ENCODE measurements at regions not wholly inside any gene's neighbourhood (a gene's known extent, or its start where the extent isn't known, plus 50 kb on each side); places are given as distances from the start of the nearest gene placed in this dataset.

GRCh38 chr3:901953-902778, 190.7 kb upstream of the CNTN6 start:
- no peaks in the 10 kb centered on the region for H3K27me3 ChIP-seq (replicated peaks in 1 of 2; ENCODE audit: control insufficient read depth in 2 of 2, insufficient read depth in 2 of 2, low read length in 1 of 2)
- H3K4me3 ChIP-seq: no peak overlapping the region
- ChIA-PET CTCF (interaction anchor here (0.7 to 1.6 kb wide), 8 partner anchors 10 to 439 kb away, joined by 3 to 5 read pairs (median 3); no protein-coding TSS in a partner anchor), SMC1A (ENCODE audit: uncharacterized antibody, unreplicated experiment) (interaction anchor here (1.0 kb wide), 1 partner anchor 349 kb away, joined by 3 read pairs; no protein-coding TSS in a partner anchor), POLR2A (no interaction called here), RAD21 (ENCODE audit: unreplicated experiment) (interaction anchor here (0.8 kb wide), 1 partner anchor 187 kb away, joined by 3 read pairs; no protein-coding TSS in a partner anchor)
- DNase-seq (ENCODE audit: low read depth, low spot score): no peak
- FAIRE-seq: peak; percentile 31
- no peak overlapping the region for H3K27ac ChIP-seq (ENCODE audit: control insufficient read depth, insufficient read depth)
- H3K4me2 ChIP-seq (ENCODE audit: control insufficient read depth, insufficient read depth): no peak overlapping the region
- TF ChIP-seq IKZF2 (IDR thresholded peaks at IDR 0.05) (no peak), RAD21 (IDR thresholded peaks at IDR 0.05; ENCODE audit: insufficient read depth, low read depth, low read length) (peak; percentile 40; the same call in 1 of the 2 replicates), SMC3 (IDR thresholded peaks at IDR 0.05; ENCODE audit: borderline replicate concordance, low read length) (peak; percentile 19; the same call in 1 of the 2 replicates), BRCA1 (IDR thresholded peaks at IDR 0.05; ENCODE audit: low read depth, low read length) (no peak), POLR2AphosphoS2 (IDR thresholded peaks at IDR 0.05; ENCODE audit: low read depth, low read length) (no peak)
- TF ChIP-seq, protein P1, sequence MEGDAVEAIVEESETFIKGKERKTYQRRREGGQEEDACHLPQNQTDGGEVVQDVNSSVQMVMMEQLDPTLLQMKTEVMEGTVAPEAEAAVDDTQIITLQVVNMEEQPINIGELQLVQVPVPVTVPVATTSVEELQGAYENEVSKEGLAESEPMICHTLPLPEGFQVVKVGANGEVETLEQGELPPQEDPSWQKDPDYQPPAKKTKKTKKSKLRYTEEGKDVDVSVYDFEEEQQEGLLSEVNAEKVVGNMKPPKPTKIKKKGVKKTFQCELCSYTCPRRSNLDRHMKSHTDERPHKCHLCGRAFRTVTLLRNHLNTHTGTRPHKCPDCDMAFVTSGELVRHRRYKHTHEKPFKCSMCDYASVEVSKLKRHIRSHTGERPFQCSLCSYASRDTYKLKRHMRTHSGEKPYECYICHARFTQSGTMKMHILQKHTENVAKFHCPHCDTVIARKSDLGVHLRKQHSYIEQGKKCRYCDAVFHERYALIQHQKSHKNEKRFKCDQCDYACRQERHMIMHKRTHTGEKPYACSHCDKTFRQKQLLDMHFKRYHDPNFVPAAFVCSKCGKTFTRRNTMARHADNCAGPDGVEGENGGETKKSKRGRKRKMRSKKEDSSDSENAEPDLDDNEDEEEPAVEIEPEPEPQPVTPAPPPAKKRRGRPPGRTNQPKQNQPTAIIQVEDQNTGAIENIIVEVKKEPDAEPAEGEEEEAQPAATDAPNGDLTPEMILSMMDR (IDR thresholded peaks at IDR 0.05 in 2 of 3, conservative IDR thresholded peaks at IDR 0.05 in 1 of 3; ENCODE audit: control insufficient read depth in 2 of 3, extremely low read depth in 1 of 3, insufficient read depth in 1 of 3, low read depth in 3 of 3, low read length in 3 of 3): peak; percentile 28 to 53 (median 48); a peak in 4 of 6 replicates
- TF ChIP-seq, protein P2, sequence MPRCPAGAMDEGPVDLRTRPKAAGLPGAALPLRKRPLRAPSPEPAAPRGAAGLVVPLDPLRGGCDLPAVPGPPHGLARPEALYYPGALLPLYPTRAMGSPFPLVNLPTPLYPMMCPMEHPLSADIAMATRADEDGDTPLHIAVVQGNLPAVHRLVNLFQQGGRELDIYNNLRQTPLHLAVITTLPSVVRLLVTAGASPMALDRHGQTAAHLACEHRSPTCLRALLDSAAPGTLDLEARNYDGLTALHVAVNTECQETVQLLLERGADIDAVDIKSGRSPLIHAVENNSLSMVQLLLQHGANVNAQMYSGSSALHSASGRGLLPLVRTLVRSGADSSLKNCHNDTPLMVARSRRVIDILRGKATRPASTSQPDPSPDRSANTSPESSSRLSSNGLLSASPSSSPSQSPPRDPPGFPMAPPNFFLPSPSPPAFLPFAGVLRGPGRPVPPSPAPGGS (IDR thresholded peaks at IDR 0.05; ENCODE audit: borderline replicate concordance, insufficient read depth, low read depth, low read length, poor library complexity, severe bottlenecking): no peak
- 0% methylated on average over 2 of the region's 2 CpGs for WGBS (ENCODE audit: insufficient coverage, insufficient replicate concordance, low lambda C conversion rate, missing lambda C conversion rate)
- H3K36me3 ChIP-seq (ENCODE audit: control insufficient read depth in 2 of 2, insufficient read depth in 2 of 2, low read length in 1 of 2): no peaks in the 10 kb centered on the region
- H3K79me2 ChIP-seq (ENCODE audit: control insufficient read depth, insufficient read depth, low read length): no peaks in the 10 kb centered on the region
- H3K9me3 ChIP-seq (replicated peaks; ENCODE audit: control insufficient read depth, insufficient read depth, low read length): no peaks in the 10 kb centered on the region
- no peaks in the 10 kb centered on the region for H3K4me1 ChIP-seq (ENCODE audit: control insufficient read depth, insufficient read depth, low read length)
- ATAC-seq: peak; percentile 86
- no peak overlapping the region for H2AFZ ChIP-seq (ENCODE audit: control insufficient read depth, low read depth, low read length)
- in situ Hi-C loops (cut with MboI) (no loop called here), intact Hi-C loops (cut with micrococcal nuclease; ENCODE audit: unreplicated experiment) (loop anchor here (5.0 to 10.0 kb wide), 3 partner anchors 270 to 1255 kb away; no protein-coding TSS in a partner anchor)
- H4K20me1 ChIP-seq (ENCODE audit: control insufficient read depth, insufficient read depth): no peaks in the 10 kb centered on the region
- no peak overlapping the region for H3K9ac ChIP-seq (ENCODE audit: control insufficient read depth, insufficient read depth, low read length)
- no TSS peak for BruUV-seq (replicated peaks)

Data from GM12878 (cell line).